NT2/D1 (cell line): ENCODE measurements at regions not wholly inside any gene's neighbourhood (a gene's known extent, or its start where the extent isn't known, plus 50 kb on each side); places are given as distances from the start of the nearest gene placed in this dataset.

ENCODE experiments used
- YY1 ChIP-seq: IDR thresholded peaks from 2 replicates; pipeline ENCODE4 v1.6.1; 2011; ENCODE audit not compliant: insufficient read length, insufficient read depth
- ZNF274 ChIP-seq: IDR thresholded peaks from 2 replicates; pipeline ENCODE4 v1.6.1; 2011; ENCODE audit warnings: mild to moderate bottlenecking, low read depth, low read length

DNA sequence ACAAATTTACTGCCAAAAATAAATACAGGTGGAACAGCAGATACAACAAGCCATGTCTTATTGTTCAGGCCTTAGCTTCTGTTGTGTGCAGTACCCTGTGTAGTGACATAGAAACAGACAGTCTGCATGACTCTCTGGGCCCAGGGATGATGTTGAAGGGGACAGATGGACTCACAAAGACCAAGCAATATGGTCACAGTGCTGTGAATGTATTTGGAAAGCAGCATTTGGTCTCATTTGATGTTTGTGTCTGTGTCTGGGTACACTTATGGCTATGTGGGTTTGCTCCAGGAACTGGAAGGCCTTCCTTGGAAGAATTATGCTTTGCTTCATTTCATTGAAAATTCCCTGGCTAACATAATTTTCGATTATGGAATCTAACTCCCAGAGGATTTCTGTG is 158.5 kb downstream of the CDC42EP3 start:
- TF ChIP-seq ZNF274 (no peak), YY1 (no peak)
